Osteocyte (in vitro differentiated cells): ENCODE measurements at regions not wholly inside any gene's neighbourhood (a gene's known extent, or its start where the extent isn't known, plus 50 kb on each side); places are given as distances from the start of the nearest gene placed in this dataset.
A peak's percentile ranks its signal among the peaks of the same experiment; 100 is the strongest.

Experiments
- DNase-seq: peaks from one replicate; pipeline ENCODE4 v3.0.0; 2021; ENCODE audit warnings: mixed read lengths; ENCODE audit not compliant: unreplicated experiment; ENCODE audit errors: extremely low spot score
- H3K27ac Mint-ChIP-seq: one replicate; pipeline ENCODE4 v1.8.0; 2021; ENCODE audit warnings: mild to moderate bottlenecking, mixed read lengths; ENCODE audit not compliant: unreplicated experiment
- H3K27me3 Mint-ChIP-seq: one replicate; pipeline ENCODE4 v1.8.0; 2021; ENCODE audit warnings: mixed read lengths; ENCODE audit not compliant: unreplicated experiment
- H3K36me3 Mint-ChIP-seq: one replicate; pipeline ENCODE4 v1.8.0; 2021; ENCODE audit warnings: mixed read lengths; ENCODE audit not compliant: unreplicated experiment
- H3K4me1 Mint-ChIP-seq: one replicate; pipeline ENCODE4 v1.8.0; 2021; ENCODE audit warnings: mixed read lengths; ENCODE audit not compliant: unreplicated experiment
- H3K4me3 Mint-ChIP-seq: one replicate; pipeline ENCODE4 v1.8.0; 2021; ENCODE audit warnings: mild to moderate bottlenecking, moderate library complexity, mixed read lengths; ENCODE audit not compliant: unreplicated experiment
- H3K9me3 Mint-ChIP-seq: one replicate; pipeline ENCODE4 v1.8.0; 2021; ENCODE audit warnings: mixed read lengths; ENCODE audit not compliant: unreplicated experiment
- TF ChIP-seq, protein P1 (sequence below): fragments of 200-600 bp; sonication (generic); IDR thresholded peaks from 2 replicates; pipeline ENCODE4 v1.5.0; 2021; ENCODE audit warnings: antibody characterized with exemption, mild to moderate bottlenecking, moderate library complexity

DNA sequence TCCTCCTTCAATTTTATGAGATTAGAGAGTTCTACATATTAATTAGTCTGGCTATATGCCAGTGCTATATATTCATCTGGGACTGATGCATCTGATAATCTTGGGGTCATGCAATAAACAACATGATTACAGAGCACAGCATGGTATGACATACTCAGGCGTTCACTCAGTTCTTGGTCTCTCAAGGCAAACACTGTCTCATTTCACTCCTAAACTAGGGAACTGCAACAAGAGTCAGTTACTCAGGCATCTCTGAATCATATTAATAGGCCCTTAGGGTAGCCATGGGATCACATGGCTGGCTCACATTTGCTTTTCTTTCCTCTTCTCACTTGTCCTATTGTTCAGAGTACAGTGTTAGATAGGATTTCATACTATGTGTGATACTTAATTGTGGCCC, 91.8 kb upstream of the TMEM260 start:
- no peaks in the 10 kb centered on the region for H3K36me3 Mint-ChIP-seq

DNA sequence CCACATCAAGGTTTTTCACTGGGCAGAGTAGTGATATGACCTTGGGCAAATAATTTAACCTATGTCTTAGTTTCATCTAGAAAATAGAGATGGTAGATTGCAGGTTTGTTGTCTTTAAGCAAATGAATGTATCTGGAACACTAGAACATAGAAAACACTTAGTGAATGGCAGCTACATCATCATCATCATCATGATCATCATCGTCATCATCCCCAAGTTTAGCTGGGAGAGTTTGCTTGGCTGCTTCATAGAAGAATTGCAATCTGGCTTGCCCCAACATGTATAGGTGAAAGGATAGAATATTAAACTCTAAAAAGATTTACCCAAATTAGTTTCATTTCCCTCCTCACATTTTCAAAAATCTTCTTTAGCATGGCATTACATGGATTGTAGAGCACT, 91.3 kb upstream of the TMEM260 start:
- Mint-ChIP-seq H3K27ac (no peak overlapping the region), H3K36me3 (no peaks in the 10 kb centered on the region), H3K27me3 (peaks cover 27% of the 10 kb centered on the region), H3K4me3 (no peak overlapping the region), H3K4me1 (no peaks in the 10 kb centered on the region), H3K9me3 (no peaks in the 10 kb centered on the region)
- no peak for DNase-seq
- TF ChIP-seq, protein P1, sequence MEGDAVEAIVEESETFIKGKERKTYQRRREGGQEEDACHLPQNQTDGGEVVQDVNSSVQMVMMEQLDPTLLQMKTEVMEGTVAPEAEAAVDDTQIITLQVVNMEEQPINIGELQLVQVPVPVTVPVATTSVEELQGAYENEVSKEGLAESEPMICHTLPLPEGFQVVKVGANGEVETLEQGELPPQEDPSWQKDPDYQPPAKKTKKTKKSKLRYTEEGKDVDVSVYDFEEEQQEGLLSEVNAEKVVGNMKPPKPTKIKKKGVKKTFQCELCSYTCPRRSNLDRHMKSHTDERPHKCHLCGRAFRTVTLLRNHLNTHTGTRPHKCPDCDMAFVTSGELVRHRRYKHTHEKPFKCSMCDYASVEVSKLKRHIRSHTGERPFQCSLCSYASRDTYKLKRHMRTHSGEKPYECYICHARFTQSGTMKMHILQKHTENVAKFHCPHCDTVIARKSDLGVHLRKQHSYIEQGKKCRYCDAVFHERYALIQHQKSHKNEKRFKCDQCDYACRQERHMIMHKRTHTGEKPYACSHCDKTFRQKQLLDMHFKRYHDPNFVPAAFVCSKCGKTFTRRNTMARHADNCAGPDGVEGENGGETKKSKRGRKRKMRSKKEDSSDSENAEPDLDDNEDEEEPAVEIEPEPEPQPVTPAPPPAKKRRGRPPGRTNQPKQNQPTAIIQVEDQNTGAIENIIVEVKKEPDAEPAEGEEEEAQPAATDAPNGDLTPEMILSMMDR: no peak

More for the DNA sequence above, 91.8 kb upstream of the TMEM260 start:
- Mint-ChIP-seq H3K4me3 (no peak overlapping the region), H3K4me1 (no peaks in the 10 kb centered on the region), H3K9me3 (no peaks in the 10 kb centered on the region), H3K27me3 (peaks cover 27% of the 10 kb centered on the region), H3K27ac (no peak overlapping the region)
- TF ChIP-seq, protein P1: no peak
- DNase-seq: no peak

DNA sequence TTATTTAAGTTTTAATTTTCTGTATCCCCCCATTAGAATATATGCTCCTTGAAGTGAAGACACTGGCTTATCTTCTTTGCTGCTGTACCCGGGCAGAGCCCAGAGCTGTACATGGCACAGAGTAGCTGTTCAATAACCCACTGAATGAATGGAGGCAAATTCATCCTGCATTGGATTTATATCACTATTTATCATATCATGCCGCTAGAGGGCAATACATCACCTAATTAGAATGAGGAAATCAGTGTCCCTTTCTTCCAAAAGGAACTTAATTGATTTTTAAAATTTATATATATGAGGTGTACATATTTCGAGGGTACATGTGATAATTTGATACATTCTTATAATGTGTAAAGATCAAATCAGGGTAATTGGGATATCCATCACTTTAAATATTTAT, 89.2 kb upstream of the TMEM260 start:
- Mint-ChIP-seq H3K4me3 (no peak overlapping the region), H3K27ac (no peak overlapping the region), H3K36me3 (no peaks in the 10 kb centered on the region), H3K4me1 (no peaks in the 10 kb centered on the region), H3K27me3 (peaks cover 24% of the 10 kb centered on the region), H3K9me3 (no peaks in the 10 kb centered on the region)
- TF ChIP-seq, protein P1: peak; percentile 67
- no peak for DNase-seq

DNA sequence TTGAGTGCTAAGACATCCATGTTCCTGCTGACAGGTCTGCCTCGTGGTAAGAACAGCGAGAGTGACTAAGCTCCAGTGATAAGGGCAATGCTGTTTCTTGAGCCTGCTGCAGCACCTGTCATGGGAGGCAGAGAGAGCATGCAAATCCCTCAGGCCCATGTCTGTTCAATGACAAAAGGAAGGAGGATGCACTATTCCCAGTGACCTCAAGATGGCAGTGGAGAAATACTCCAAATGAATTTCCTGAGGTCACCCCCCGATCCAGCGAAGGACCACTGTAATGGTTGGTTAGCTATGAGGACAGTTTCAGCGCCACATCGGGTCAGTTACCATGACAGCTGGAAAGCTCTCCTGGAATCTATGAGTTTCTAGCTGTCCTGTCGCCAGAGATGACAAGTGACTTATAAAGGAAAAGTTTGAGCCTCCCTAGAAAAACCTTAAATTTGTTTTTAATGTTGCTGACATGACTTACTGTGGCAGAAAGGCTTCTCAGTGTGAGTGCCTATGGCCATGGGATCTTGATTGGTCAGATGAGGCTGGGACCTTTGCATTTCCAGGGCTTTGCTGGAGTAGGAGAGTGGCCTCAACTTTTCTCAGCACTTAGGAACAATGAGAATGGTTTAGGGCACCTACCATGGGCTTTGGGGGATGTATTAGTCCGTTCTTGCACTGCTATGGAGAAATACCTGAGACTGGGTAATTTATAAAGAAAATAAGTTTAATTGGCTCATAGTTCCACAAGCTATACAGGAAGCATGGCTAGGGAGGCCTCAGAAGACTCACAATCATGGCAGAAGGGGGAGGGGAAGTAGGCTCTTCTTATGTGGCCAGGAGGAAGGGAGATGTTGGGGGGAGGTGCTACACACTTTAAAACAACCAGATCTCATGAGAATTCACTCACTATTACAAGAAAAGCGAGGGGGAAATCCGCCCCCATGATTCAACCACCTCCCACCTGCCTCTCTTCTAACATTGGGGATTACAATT, 88.0 kb upstream of the TMEM260 start:
- H3K27me3 Mint-ChIP-seq: peaks cover 25% of the 10 kb centered on the region
- DNase-seq: no peak
- H3K36me3 Mint-ChIP-seq: no peaks in the 10 kb centered on the region

DNA sequence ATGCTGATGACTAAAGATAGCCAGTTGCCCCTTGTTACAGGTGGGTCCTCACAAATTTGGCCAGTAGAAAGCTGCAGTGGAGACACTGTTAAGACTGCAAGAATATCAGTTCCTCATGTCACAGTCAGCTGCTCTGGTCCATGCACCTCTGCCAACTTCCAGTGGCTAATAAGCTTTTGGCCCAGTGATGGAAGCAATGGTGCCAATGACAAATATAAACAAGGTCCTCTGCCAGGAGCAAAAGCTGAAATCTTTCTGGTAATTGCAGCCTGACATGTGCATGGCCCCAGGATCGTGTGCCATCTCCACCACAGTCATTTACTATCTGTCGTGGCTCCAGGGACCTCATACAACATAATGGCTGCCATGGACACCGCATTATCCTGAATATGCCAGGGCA, 85.4 kb upstream of the TMEM260 start:
- H3K27ac Mint-ChIP-seq: no peak overlapping the region
- no peak for DNase-seq
- TF ChIP-seq, protein P1: no peak
- peaks cover 31% of the 10 kb centered on the region for H3K27me3 Mint-ChIP-seq
- H3K4me1 Mint-ChIP-seq: no peaks in the 10 kb centered on the region
- H3K36me3 Mint-ChIP-seq: no peaks in the 10 kb centered on the region
- H3K4me3 Mint-ChIP-seq: no peak overlapping the region
- no peaks in the 10 kb centered on the region for H3K9me3 Mint-ChIP-seq

More for the DNA sequence above, 88.0 kb upstream of the TMEM260 start:
- Mint-ChIP-seq H3K4me3 (peak overlapping the region; percentile 33), H3K27ac (no peak overlapping the region), H3K4me1 (no peaks in the 10 kb centered on the region), H3K9me3 (no peaks in the 10 kb centered on the region)
- TF ChIP-seq, protein P1: peak; percentile 72
